HL-60 (cell line): ENCODE measurements at regions not wholly inside any gene's neighbourhood (a gene's known extent, or its start where the extent isn't known, plus 50 kb on each side); places are given as distances from the start of the nearest gene placed in this dataset.

Source experiments
- GABPA ChIP-seq: IDR thresholded peaks from 2 replicates; pipeline ENCODE4 v1.6.1; 2012; ENCODE audit warnings: low read depth
- POLR2AphosphoS5 ChIP-seq: IDR thresholded peaks from 2 replicates; pipeline ENCODE4 v1.6.1; 2012; ENCODE audit warnings: low read depth
- SPI1 ChIP-seq: IDR thresholded peaks from 2 replicates; pipeline ENCODE4 v1.6.1; 2012; ENCODE audit warnings: low read depth, mild to moderate bottlenecking, borderline replicate concordance
- TF ChIP-seq, protein P1 (sequence below): IDR thresholded peaks from one replicate; pipeline ENCODE4 v1.5.1; 2011; ENCODE audit warnings: low read length, control low read depth, inconsistent platforms; ENCODE audit not compliant: insufficient read depth
- TF ChIP-seq, protein P2 (sequence below): IDR thresholded peaks from 2 replicates; pipeline ENCODE4 v1.6.1; 2012; ENCODE audit warnings: low read depth; ENCODE audit not compliant: insufficient replicate concordance

GRCh38 chr2:176814740-176815367 is 397.7 kb upstream of the HNRNPA3 start:
- TF ChIP-seq, protein P1, sequence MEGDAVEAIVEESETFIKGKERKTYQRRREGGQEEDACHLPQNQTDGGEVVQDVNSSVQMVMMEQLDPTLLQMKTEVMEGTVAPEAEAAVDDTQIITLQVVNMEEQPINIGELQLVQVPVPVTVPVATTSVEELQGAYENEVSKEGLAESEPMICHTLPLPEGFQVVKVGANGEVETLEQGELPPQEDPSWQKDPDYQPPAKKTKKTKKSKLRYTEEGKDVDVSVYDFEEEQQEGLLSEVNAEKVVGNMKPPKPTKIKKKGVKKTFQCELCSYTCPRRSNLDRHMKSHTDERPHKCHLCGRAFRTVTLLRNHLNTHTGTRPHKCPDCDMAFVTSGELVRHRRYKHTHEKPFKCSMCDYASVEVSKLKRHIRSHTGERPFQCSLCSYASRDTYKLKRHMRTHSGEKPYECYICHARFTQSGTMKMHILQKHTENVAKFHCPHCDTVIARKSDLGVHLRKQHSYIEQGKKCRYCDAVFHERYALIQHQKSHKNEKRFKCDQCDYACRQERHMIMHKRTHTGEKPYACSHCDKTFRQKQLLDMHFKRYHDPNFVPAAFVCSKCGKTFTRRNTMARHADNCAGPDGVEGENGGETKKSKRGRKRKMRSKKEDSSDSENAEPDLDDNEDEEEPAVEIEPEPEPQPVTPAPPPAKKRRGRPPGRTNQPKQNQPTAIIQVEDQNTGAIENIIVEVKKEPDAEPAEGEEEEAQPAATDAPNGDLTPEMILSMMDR: peak; percentile 7
- TF ChIP-seq, protein P2, sequence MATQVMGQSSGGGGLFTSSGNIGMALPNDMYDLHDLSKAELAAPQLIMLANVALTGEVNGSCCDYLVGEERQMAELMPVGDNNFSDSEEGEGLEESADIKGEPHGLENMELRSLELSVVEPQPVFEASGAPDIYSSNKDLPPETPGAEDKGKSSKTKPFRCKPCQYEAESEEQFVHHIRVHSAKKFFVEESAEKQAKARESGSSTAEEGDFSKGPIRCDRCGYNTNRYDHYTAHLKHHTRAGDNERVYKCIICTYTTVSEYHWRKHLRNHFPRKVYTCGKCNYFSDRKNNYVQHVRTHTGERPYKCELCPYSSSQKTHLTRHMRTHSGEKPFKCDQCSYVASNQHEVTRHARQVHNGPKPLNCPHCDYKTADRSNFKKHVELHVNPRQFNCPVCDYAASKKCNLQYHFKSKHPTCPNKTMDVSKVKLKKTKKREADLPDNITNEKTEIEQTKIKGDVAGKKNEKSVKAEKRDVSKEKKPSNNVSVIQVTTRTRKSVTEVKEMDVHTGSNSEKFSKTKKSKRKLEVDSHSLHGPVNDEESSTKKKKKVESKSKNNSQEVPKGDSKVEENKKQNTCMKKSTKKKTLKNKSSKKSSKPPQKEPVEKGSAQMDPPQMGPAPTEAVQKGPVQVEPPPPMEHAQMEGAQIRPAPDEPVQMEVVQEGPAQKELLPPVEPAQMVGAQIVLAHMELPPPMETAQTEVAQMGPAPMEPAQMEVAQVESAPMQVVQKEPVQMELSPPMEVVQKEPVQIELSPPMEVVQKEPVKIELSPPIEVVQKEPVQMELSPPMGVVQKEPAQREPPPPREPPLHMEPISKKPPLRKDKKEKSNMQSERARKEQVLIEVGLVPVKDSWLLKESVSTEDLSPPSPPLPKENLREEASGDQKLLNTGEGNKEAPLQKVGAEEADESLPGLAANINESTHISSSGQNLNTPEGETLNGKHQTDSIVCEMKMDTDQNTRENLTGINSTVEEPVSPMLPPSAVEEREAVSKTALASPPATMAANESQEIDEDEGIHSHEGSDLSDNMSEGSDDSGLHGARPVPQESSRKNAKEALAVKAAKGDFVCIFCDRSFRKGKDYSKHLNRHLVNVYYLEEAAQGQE: no peak
- no peak for TF ChIP-seq POLR2AphosphoS5
- TF ChIP-seq SPI1: no peak
- TF ChIP-seq GABPA: no peak
